Hippocampal formation (tissue), 2 donors: ENCODE measurements at regions not wholly inside any gene's neighbourhood (a gene's known extent, or its start where the extent isn't known, plus 50 kb on each side); places are given as distances from the start of the nearest gene placed in this dataset.

ENCODE experiments used
- DNase-seq, 2 donors: peaks; one replicate each; lab custom pipeline; 2025; lab: John Stamatoyannopoulos, UW

DNA sequence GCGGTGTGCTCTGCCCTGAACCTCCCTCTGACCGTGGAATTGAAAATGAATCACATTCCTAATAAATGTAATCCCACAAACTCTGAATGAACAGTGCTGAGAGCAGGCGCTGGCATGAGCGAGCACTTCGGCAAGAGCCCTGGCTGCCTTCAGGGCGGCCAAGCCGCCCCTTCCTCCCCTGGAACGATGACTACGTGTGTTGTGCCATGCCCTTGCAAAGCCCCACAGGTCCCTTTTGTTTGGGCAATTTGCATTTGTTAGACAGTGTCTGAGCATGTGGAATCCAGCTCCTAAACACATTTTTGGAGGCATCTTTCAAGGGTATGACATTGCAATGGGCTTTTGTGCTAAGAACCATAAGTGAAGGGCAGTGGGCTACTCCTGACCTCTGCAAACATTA lies 95.6 kb upstream of the MKI67 start:
- no peak for DNase-seq

DNA sequence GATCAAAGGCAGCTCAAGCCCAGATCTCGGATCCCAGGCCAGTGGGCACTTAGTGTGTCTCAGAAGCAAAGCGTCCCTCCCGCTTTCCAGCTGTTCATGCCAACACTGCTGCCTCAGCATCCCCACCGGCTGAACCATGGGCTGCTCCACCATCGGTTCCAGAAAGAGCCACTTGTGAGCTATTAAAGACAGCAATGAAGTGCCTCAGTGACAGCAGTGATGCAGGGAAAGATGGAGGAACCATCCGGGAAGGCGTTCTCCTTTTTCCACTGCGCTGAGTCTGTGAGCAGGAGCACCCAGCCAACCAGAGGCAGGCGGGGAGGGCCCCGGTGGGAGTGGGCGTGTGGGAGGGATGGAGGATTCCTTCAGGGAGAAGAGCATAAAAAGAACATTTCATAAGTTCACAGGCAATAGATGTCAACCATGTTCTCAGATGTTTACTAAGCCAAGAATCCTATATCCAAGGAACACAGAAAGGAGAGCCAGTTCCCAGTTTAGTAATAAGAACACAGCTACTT lies 96.2 kb upstream of the MKI67 start:
- DNase-seq: no peak

DNA sequence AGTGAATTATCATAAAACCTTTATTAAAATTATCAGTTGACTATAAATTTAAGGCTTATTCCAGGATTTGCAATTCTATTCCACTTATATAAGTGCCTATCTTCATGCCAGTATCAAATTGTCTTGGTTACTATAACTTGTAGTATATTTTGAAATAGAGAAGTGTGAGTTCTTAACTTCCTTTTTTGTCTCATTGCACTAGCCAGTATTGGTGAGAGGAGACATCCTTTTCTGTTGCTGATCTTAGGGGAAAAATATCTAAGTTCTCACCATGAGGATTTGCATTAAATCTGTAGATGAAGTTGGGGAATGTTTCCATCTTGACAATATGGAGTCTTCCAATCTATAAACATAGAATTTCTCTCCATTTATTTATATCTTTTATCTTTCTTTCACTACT lies 104.2 kb upstream of the MKI67 start:
- DNase-seq: no peak

GRCh38 chr10:128233422-128233821 lies 107.2 kb upstream of the MKI67 start:
- DNase-seq: no peak

DNA sequence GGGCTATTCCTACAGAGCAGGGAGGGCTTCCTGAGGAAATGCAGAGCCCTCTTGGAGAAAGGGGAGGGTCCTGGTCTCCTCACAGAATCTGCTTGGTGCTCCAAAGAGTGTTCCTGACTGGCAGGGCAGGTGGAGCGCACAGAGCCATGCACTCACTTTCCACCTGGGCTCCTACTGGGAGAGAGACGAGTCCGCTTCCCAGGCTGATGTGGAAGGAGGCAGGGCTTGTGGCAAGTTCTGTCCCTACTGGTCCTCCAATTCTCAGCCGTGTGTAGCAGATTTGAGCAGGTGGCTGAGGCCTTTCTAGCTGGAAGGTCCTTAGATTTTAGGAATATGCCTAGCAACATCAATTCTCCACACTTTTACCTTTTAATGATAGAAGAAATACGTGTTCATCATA lies 111.5 kb upstream of the MKI67 start:
- DNase-seq: no peak

DNA sequence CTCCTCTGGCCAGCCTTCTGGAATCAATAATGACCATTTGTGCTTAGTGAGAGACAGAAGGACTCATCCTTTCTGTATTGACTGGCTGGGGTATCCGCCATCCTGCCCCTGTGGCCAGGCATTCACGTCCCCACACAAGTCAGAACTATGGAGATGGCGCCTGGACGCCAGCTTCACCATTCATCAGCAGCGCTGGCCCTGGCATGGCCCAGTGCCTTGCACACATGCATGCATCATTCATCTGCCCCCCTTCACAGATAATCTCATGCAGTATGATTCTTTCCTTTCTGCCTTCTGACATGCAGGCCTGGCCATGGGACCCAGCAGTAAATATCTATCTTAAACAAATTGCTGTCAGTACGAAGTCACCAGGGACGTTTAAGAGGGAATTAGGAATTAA lies 114.8 kb upstream of the MKI67 start:
- no peak for DNase-seq

- DNase-seq: no peak
These were observed 116.4 kb upstream of the MKI67 start for GRCh38 chr10:128242641-128243040.

DNA sequence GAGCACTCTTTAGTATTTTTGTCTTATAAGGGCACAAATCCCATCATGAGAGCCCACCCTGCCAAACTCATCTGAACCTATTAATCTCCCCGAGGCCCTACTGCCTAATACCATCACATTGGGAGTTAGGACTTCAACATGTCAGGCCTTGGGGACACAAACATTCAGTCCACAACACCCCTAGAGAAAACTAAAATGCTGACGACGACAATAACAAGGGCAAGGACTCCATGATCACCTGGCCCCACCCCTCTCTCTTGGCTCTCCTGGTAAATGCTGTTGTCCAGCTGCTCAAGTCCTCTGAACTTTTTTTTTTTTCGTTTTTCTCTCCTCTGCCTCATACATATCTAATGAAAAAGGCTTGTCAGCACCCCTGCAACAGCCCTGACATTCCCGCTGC lies 118.8 kb upstream of the MKI67 start:
- DNase-seq: no peak

DNA sequence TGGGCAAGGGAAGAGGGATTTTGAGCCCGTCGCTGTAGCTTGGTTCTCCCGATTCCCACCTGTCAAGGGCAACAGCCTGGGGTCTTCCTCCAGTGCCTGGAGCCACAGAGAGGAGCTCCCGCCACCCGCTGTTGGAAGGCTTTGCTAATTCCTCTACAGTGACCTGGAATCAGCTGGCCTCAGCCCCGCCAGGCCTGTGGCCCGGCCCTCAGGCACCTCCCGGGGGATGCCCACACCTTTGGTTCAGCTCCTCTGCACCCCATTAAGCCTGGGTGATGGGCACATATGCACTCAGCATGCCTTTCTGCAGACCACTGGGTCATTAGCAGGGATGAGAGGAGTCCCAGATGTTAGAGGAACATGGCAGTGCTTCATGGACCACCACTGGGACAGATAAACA lies 121.4 kb upstream of the MKI67 start:
- no peak for DNase-seq

GRCh38 chr10:128254476-128254875 lies 128.3 kb upstream of the MKI67 start:
- no peak for DNase-seq

GRCh38 chr10:128257428-128257827 lies 131.2 kb upstream of the MKI67 start:
- no peak for DNase-seq

DNA sequence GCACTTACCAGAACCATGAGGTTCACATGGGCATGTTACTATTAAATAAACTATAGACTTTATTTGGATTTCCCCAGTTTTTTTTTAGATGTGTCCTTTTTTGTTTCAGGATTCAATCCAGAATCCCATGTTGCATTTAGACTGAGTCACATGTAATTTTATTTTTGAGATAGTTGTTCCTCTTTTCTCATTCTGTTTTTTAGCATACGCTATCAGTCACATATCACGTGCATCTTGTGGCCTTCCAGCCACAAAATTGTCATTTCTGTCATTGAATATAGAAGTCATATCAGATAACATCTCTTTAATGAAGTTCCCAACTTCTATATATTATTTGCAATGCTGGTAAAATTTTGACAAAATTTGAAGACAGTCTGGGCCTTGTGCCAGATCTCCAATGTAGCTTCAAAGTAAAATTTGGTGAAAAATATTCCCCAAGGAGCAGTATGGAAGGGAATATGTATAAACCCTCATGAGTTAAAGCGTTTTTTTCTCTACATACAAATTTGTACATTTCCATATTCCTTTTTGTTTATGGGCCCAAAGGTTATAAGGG lies 132.3 kb upstream of the MKI67 start:
- DNase-seq: no peak

- DNase-seq: peak; percentile 46 to 51
These were observed 137.9 kb upstream of the MKI67 start for GRCh38 chr10:128263891-128264688.

DNA sequence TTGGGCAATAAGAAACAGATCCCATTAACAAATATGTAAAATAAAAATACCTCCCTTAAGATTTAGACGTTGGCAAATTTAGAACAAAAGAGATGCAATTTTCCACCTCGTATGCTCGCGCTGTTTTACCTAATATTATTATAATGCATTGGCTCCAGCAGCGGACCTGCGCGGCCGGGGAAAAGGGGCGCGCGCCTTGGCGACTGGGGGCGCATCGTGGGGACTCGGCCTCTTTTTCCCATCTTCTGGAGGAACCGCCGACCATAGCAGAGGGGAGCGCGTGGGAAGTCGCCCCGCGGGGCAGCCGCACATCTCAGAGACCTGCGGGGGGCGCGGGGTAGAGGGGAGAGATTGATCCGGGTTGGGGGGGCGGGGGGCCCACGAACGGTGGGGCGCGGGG lies 139.4 kb upstream of the MKI67 start:
- DNase-seq: no peak

DNA sequence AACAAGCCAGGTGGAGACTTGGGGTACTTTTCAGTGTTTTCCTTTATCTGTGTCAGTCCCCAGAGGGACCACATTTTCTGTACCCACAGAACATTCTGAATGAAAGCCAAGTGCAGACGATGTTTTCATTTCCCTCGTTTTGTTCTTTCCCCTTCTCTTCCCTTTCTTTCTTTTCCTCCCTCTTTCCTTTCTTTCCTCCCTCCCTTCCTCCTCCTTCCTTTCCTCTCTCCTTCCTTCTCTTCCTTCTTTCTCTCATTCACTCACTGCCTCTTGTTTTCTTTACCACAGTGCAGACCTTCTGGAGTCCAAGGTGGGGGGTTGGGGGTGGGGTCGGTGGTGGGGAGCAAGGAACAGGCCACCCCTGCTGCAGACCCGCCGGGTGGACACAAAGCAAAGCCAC lies 141.4 kb upstream of the MKI67 start:
- no peak for DNase-seq

GRCh38 chr10:128268015-128268722 lies 141.9 kb upstream of the MKI67 start:
- DNase-seq: peak in 1 of 2 donors; percentile 24

DNA sequence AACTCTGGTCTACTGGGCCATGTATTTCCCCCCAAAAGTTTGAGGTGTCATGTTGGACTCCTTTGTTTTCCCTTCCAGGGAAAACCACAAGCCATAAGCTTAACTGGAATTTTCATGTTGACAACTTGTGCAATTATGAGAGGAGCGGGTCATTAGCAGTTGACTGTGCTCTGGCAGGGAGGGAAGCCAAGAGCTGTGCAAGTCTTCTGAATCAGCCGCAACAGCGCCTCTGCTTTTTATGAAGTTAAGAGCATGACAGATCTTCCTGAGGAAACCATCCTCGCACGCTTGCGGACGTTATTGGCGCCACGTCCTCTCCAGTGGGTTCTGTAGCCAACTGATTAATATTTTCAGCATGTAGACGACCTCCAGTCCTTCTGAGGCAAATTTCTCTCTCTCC lies 148.7 kb upstream of the MKI67 start:
- DNase-seq: no peak

GRCh38 chr10:128275388-128276177 lies 149.4 kb upstream of the MKI67 start:
- DNase-seq: no peak

- no peak for DNase-seq
These were observed 151.1 kb upstream of the MKI67 start for GRCh38 chr10:128277267-128277840.

DNA sequence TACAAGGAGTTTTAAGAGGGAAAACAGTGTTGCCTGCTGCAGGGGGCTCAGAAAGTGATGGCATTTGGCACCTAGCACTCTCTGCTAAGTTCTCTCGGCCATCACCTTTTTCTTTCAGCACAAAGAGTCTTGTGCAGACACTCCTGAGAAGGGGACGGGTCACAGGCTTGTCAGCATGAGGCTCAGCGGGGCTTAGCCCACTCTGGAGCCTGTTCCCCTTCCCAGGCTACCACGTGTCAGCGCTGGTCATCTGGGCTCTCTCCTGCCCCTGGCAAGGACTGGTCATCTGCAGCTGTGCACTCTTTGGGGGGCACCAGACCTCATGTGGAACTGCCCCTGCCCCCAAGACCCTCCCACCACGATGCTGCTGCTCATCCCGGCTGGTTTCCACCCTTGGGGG lies 152.1 kb upstream of the MKI67 start:
- DNase-seq: no peak

GRCh38 chr10:128280271-128280670 lies 154.0 kb upstream of the MKI67 start:
- no peak for DNase-seq

- no peak for DNase-seq
These were observed 155.1 kb upstream of the MKI67 start for GRCh38 chr10:128281343-128281742.
